Small intestine (tissue), 7 donors: ENCODE measurements at regions not wholly inside any gene's neighbourhood (a gene's known extent, or its start where the extent isn't known, plus 50 kb on each side); places are given as distances from the start of the nearest gene placed in this dataset.

Experiments
- DNase-seq, 2 donors: peaks; one replicate each; pipeline versions ENCODE4 v3.0.0 to v3.0.0-alpha.2; 2013
- FAIRE-seq: peaks from 2 replicates; lab custom pipeline; 2012; peaks lifted over from hg19 to GRCh38; lab: Jason Lieb, UNC
- H3K27ac ChIP-seq, 3 donors: one replicate each; pipeline ENCODE4 v1.5.1; 2013; ENCODE audit warnings: low read length in 2 of 3, mild to moderate bottlenecking in 2 of 3, control low read depth in 1 of 3, inconsistent platforms in 1 of 3, low read depth in 1 of 3, moderate library complexity in 1 of 3
- H3K27me3 ChIP-seq, 3 donors: one replicate each; pipeline ENCODE4 v1.6.1; 2013; ENCODE audit warnings: low read length in 3 of 3, inconsistent platforms in 1 of 3; ENCODE audit not compliant: control insufficient read depth in 3 of 3, insufficient read depth in 3 of 3
- H3K36me3 ChIP-seq, 3 donors: one replicate each; pipeline ENCODE4 v1.6.1; 2013; ENCODE audit warnings: low read length in 3 of 3, inconsistent platforms in 1 of 3, low read depth in 1 of 3, mild to moderate bottlenecking in 1 of 3, moderate library complexity in 1 of 3; ENCODE audit not compliant: control insufficient read depth in 3 of 3, insufficient read depth in 2 of 3
- H3K4me1 ChIP-seq, 3 donors: one replicate each; pipeline ENCODE4 v1.6.1; 2013; ENCODE audit warnings: low read length in 2 of 3, inconsistent platforms in 1 of 3, low read depth in 1 of 3, mild to moderate bottlenecking in 1 of 3, moderate library complexity in 1 of 3; ENCODE audit not compliant: control insufficient read depth in 3 of 3, insufficient read depth in 2 of 3
- H3K4me3 ChIP-seq, 3 donors: one replicate each; pipeline ENCODE4 v1.5.1; 2013; ENCODE audit warnings: low read length in 3 of 3, control low read depth in 1 of 3, inconsistent platforms in 1 of 3, low read depth in 1 of 3, mild to moderate bottlenecking in 1 of 3, moderate library complexity in 1 of 3
- H3K9me3 ChIP-seq, 2 donors: one replicate each; pipeline ENCODE4 v1.6.1; 2013; ENCODE audit warnings: low read depth in 1 of 2, low read length in 1 of 2; ENCODE audit not compliant: control insufficient read depth in 2 of 2, insufficient read depth in 1 of 2
- WGBS, 3 donors: extraction: QIAGEN DNeasy Blood & Tissue Kit; methylation state at CpG; one replicate each; pipeline ENCODE4 v1.1.7; 2013; 5-methylcytosine and 5-hydroxymethylcytosine counted together
- donor health status: healthy with polysubstance abuse.
- donor health status: control.
- donor health status: control.
- donor health status: Bipolar disorder and iron deficiency.
- donor health status: healthy.

DNA sequence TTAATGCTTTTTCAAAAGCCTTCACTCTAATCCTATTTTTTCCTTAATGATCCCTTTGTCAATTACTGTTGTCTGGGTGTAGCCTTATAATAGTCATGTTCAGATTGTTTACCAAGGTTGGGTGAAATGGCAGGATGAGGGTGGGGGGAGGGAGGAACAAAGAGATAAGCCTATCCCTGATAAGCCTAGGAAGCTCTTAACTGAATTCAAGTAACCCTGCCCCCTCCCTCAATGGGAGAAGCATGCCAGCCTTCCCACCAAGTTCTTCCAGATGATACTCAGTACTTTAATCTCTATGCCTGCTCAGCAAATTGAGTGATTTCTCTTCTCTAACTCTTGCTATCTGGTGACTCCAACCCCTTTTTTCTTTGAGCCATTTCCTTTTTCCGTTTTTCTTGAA is 180.3 kb upstream of the ETAA1 start:
- FAIRE-seq = no peak
- H3K4me3 ChIP-seq = no peak overlapping the region
- no peak overlapping the region for H3K27ac ChIP-seq
- H3K27me3 ChIP-seq = peaks cover 0 to 5% (median 0%) of the 10 kb centered on the region in 3 donors
- no peaks in the 10 kb centered on the region for H3K4me1 ChIP-seq
- no peak for DNase-seq
- 59 to 76% (median 72%) methylated on average over 1 of the region's 1 CpG for WGBS, 3 donors
- no peaks in the 10 kb centered on the region for H3K36me3 ChIP-seq
- H3K9me3 ChIP-seq = peaks cover 0 to 3% of the 10 kb centered on the region in 2 donors

DNA sequence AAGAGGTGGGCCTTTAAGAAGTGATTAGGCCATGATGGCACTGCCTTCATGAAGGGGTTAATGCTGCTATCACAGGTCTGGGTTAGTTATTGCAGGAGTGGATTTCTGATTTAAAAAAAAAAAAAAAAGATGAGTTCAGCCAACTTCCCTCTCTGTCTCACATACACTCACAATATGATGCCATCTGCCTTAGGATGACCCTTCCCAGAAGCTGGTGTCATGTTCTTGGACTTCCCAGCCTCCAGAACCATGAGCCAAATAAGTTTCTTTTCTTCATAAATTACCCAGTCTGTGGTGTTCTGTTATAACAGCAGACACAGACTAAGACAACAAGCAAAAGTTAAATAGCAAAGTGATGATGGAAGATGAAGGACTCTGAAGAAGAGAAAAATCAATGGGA is 179.7 kb upstream of the ETAA1 start:
- H3K27ac ChIP-seq = no peak overlapping the region
- DNase-seq = no peak
- no peak for FAIRE-seq

DNA sequence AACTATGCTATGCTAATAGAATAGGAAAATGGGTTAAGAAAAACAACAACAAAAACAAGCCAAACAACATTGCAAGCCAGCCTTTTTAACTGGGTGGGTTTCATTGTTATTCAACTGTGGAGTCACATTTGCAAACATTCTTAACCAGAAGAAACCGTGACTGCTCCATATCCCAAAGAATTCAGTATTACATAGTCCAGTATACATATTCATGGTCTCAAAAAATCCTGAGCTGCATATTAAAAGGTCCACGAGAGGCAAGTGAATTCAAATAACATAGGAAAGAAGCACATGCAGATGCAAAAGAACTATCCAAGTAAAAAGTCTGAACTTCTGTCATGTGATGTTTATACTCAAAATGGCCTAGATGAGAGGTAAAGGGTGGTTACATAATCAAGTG is 179.1 kb upstream of the ETAA1 start:
- 88 to 93% (median 89%) methylated on average over 2 of the region's 2 CpGs for WGBS, 3 donors
- H3K27ac ChIP-seq = no peak overlapping the region
- H3K27me3 ChIP-seq = peaks cover 0 to 5% (median 0%) of the 10 kb centered on the region in 3 donors
- peaks cover 0 to 3% of the 10 kb centered on the region in 2 donors for H3K9me3 ChIP-seq
- H3K36me3 ChIP-seq = no peaks in the 10 kb centered on the region
- no peak overlapping the region for H3K4me3 ChIP-seq
- no peaks in the 10 kb centered on the region for H3K4me1 ChIP-seq
- FAIRE-seq (no peak), DNase-seq (no peak)

More for the DNA sequence above, 179.7 kb upstream of the ETAA1 start:
- no peaks in the 10 kb centered on the region for H3K36me3 ChIP-seq
- H3K4me1 ChIP-seq = no peaks in the 10 kb centered on the region
- H3K9me3 ChIP-seq = peaks cover 0 to 3% of the 10 kb centered on the region in 2 donors
- no peak overlapping the region for H3K4me3 ChIP-seq
- H3K27me3 ChIP-seq = peaks cover 0 to 5% (median 0%) of the 10 kb centered on the region in 3 donors

DNA sequence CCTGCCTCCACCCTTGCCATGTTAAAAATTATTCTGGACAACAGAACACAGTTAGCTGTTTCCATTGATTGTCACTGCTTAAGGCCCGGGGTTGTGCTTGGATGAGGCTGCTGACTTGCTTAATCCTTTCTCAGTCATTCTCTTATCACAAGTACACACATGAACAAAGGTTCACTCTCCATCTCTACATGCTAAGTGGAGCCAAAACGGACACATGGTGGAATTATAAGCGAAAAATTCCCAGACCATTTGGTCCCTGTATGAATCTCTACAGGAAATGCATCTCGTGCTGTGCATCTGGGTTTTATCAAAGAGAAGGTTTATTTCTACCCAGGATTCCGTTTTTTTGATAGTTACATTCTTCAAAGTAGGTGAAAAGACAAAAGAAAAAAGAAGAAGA is 177.5 kb upstream of the ETAA1 start:
- 56 to 63% (median 63%) methylated on average over 5 of the region's 5 CpGs for WGBS, 3 donors

DNA sequence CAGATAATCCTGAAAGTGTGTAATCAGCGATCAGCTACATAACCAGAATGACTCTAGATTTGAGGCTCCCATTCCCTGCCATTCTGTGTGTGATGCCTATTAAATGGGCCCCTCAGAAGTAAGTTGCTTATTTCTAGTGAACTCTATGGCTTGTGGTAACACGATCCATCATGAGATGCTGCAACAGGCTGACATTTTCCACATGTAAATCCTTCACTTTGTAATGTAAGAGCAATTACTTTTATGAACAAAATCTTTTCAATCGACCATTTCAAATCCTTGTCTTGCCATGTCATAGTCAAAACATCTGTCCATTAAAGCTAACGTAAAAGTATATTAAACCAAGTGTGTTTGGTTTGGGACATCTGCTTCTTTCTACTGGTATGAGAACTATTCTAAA is 175.9 kb upstream of the ETAA1 start:
- no peaks in the 10 kb centered on the region for H3K36me3 ChIP-seq
- H3K27ac ChIP-seq = no peak overlapping the region
- no peaks in the 10 kb centered on the region for H3K4me1 ChIP-seq
- no peak overlapping the region for H3K4me3 ChIP-seq
- 73 to 86% (median 77%) methylated on average over 4 of the region's 4 CpGs for WGBS, 3 donors
- H3K9me3 ChIP-seq = peaks cover 0 to 3% of the 10 kb centered on the region in 2 donors
- H3K27me3 ChIP-seq = no peaks in the 10 kb centered on the region
- DNase-seq = no peak
- no peak for FAIRE-seq

More for the DNA sequence above, 177.5 kb upstream of the ETAA1 start:
- FAIRE-seq (no peak), DNase-seq (no peak)
- Histone ChIP-seq H3K27ac (no peak overlapping the region), H3K9me3 (peaks cover 0 to 3% of the 10 kb centered on the region in 2 donors), H3K4me1 (no peaks in the 10 kb centered on the region), H3K4me3 (no peak overlapping the region), H3K36me3 (no peaks in the 10 kb centered on the region), H3K27me3 (no peaks in the 10 kb centered on the region)

DNA sequence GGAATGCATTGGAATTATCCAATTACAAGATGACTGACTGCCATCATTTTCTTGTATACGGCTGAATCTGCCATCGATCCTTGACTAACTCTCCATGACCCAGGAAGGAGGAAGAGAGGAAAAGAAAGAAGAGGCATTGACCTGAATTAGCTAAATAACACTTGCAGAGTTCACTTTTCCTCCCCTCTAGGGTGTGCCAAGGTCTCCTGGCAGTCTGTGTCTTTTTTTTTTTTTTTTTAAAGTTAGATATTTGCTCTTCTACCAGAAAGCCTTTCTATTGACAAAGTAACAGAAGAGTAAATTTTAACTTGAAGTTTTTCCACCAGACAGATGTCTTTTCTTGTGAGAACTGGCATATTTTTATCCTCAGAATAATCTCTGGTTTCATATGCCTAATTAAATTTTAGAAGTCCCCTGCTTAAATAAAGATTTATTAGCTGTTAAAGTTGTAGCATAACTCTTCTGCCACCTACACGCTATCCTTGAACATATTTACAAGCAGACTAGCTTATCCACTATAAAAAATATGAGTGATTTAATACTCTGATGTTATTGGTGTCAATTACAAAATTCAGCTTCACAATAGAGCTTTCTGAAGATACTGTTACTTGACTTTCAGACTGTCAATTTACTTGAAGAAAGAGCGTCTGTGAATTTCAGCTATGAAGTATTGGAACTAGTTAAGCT is 171.7 kb upstream of the ETAA1 start:
- Histone ChIP-seq H3K9me3 (no peaks in the 10 kb centered on the region), H3K27me3 (no peaks in the 10 kb centered on the region), H3K4me1 (no peaks in the 10 kb centered on the region), H3K4me3 (no peak overlapping the region), H3K36me3 (no peaks in the 10 kb centered on the region), H3K27ac (no peak overlapping the region)
- no peak for DNase-seq
- 79 to 91% (median 83%) methylated on average over 4 of the region's 4 CpGs for WGBS, 3 donors
- FAIRE-seq = no peak

DNA sequence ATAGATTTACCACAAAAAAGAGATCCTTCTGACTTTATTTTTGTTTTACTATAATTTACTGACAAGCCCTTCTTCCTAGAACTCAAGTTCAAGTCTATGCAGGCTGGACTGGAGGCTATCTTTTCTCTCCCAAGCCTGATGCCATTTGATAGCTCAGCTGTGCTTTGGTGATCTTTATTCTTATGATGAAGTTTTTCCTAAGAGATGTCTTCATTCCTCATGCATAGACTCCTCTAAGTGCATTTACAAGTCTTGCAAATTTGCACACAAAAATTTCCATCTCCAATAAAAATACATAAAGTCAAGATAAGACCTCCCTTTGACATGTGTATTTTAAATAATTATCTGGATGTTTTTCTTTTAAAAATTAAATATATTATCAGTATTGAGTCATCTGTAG is 167.4 kb upstream of the ETAA1 start:
- no peak overlapping the region for H3K27ac ChIP-seq
- FAIRE-seq = no peak
- no peaks in the 10 kb centered on the region for H3K36me3 ChIP-seq
- H3K4me1 ChIP-seq = no peaks in the 10 kb centered on the region
- H3K27me3 ChIP-seq = no peaks in the 10 kb centered on the region
- H3K4me3 ChIP-seq = no peak overlapping the region
- H3K9me3 ChIP-seq = no peaks in the 10 kb centered on the region
- DNase-seq = no peak

DNA sequence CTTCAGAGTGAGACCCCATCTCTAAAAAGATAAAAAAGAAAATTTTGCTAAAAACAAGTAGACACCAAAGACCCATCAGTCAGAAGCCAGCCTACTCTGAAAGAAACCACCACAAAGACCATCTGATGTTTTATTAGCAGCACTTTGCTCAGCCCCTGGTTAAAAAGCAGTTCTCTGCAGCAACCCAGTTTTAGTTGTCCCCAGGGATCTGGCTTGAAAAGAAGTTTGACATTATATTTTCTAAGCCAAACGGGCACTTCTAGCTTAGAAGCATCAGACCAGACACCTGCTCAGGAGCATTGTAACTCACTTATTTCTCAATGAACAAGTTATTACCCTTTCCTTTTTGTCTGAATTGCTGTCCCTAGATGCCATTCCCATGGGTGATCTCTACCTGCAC is 164.2 kb upstream of the ETAA1 start:
- Histone ChIP-seq H3K4me1 (no peaks in the 10 kb centered on the region), H3K9me3 (no peaks in the 10 kb centered on the region), H3K27ac (no peak overlapping the region), H3K4me3 (no peak overlapping the region), H3K27me3 (no peaks in the 10 kb centered on the region), H3K36me3 (no peaks in the 10 kb centered on the region)
- DNase-seq = no peak
- no peak for FAIRE-seq
- WGBS, 3 donors = 71 to 97% (median 80%) methylated on average over 1 of the region's 1 CpG

DNA sequence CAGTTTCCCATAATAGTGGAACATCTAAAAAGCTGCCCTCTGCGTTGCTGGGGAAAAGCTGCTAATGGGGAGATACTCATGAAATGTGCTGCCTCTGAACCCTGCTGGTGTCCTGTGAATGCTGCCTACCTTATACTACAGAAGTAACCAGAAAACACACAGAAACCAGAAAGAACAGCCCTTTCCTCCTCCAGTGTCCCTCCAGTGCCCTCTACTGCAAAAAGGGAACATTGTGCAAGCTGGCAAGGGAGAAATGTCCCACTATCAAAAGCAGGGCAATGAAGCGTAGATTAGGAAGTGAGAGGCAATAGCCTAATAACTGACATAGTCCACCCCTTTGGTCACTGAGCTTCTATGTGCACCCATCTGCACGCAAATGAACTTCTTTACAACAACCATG is 162.7 kb upstream of the ETAA1 start:
- WGBS, 3 donors = 45 to 73% (median 66%) methylated on average over 3 of the region's 3 CpGs
- Histone ChIP-seq H3K36me3 (no peaks in the 10 kb centered on the region), H3K27ac (no peak overlapping the region), H3K4me3 (no peak overlapping the region), H3K4me1 (no peaks in the 10 kb centered on the region), H3K27me3 (no peaks in the 10 kb centered on the region), H3K9me3 (no peaks in the 10 kb centered on the region)
- FAIRE-seq (no peak), DNase-seq (peak; percentile 2 to 6)
